HepG2 (cell line): ENCODE measurements at regions not wholly inside any gene's neighbourhood (a gene's known extent, or its start where the extent isn't known, plus 50 kb on each side); places are given as distances from the start of the nearest gene placed in this dataset.

Experiments
- CBX2 ChIP-seq, 2 experiments: fragments of 200-600 bp in 1 of 2; sonication (generic); formaldehyde crosslinking in 1 of 2; IDR thresholded peaks; 2 replicates each; pipeline versions ENCODE4 v1.7.0 to v1.8.1; 2018 to 2022; ENCODE audit warnings: low read depth in 2 of 2, low read length in 1 of 2, mild to moderate bottlenecking in 1 of 2, missing genetic modification reagents in 1 of 2
- EZH2 ChIP-seq: conservative IDR thresholded peaks from 2 replicates; pipeline ENCODE4 v1.6.1; 2012; ENCODE audit warnings: mild to moderate bottlenecking, low read depth, low read length, moderate library complexity
- FOXJ3 ChIP-seq: sonication (generic); formaldehyde crosslinking; IDR thresholded peaks from 2 replicates; pipeline ENCODE4 v1.4.0; 2020; ENCODE audit warnings: missing genetic modification reagents, mild to moderate bottlenecking, borderline replicate concordance
- HIVEP1 ChIP-seq: sonication (generic); formaldehyde crosslinking; IDR thresholded peaks from 2 replicates; pipeline ENCODE4 v1.4.0; 2020; ENCODE audit warnings: mild to moderate bottlenecking, missing genetic modification reagents
- MAFF ChIP-seq: IDR thresholded peaks from 2 replicates; pipeline ENCODE4 v1.6.1; 2011; ENCODE audit warnings: low read depth, low read length, improper control_type of control experiment
- PAXIP1 ChIP-seq: sonication (generic); formaldehyde crosslinking; conservative IDR thresholded peaks from 2 replicates; pipeline ENCODE4 v1.4.0; 2020; ENCODE audit warnings: mild to moderate bottlenecking, missing genetic modification reagents, moderate library complexity
- POLR2A ChIP-seq, 2 experiments: IDR thresholded peaks; 2 replicates each; pipeline ENCODE4 v1.6.1; 2011; ENCODE audit warnings: low read depth in 2 of 2, low read length in 2 of 2, mild to moderate bottlenecking in 1 of 2, moderate library complexity in 1 of 2; ENCODE audit not compliant: insufficient read depth in 1 of 2
- RNF2 ChIP-seq: fragments of 450-650 bp; conservative IDR thresholded peaks from 2 replicates; pipeline ENCODE4 v1.6.1; 2016; ENCODE audit warnings: low read depth
- RXRA ChIP-seq: sonication (generic); formaldehyde crosslinking; IDR thresholded peaks from 2 replicates; pipeline ENCODE4 v1.5.1; 2020; ENCODE audit warnings: missing genetic modification reagents
- YY1 ChIP-seq: IDR thresholded peaks from 2 replicates; pipeline ENCODE4 v1.6.1; 2011; ENCODE audit warnings: low read length, low read depth, moderate library complexity, mild to moderate bottlenecking; ENCODE audit not compliant: insufficient read depth, insufficient replicate concordance
- TF ChIP-seq, protein P1 (sequence below): sonication (generic); formaldehyde crosslinking; IDR thresholded peaks from 2 replicates; pipeline ENCODE4 v1.4.0; 2020; ENCODE audit warnings: missing genetic modification reagents
- TF ChIP-seq, protein P2 (sequence below): sonication (generic); formaldehyde crosslinking; IDR thresholded peaks from 2 replicates; pipeline ENCODE4 v1.4.0; 2020; ENCODE audit warnings: missing genetic modification reagents
- TF ChIP-seq, protein P3 (sequence below): sonication (generic); formaldehyde crosslinking; IDR thresholded peaks from 2 replicates; pipeline ENCODE4 v1.5.0; 2020; ENCODE audit warnings: mild to moderate bottlenecking, missing genetic modification reagents, moderate library complexity
- TF ChIP-seq, protein P4 (sequence below): sonication (generic); formaldehyde crosslinking; IDR thresholded peaks from 2 replicates; pipeline ENCODE4 v1.4.0; 2020; ENCODE audit warnings: missing genetic modification reagents

GRCh38 chr13:55745828-55746227 is 1394.9 kb upstream of the PRR20A start:
- no peak for TF ChIP-seq EZH2
- TF ChIP-seq CBX2 (IDR thresholded peaks at IDR 0.05; ENCODE audit: low read depth, low read length): no peak
- no peak for TF ChIP-seq CBX2 (CRISPR knock-in tag; IDR thresholded peaks at IDR 0.05; ENCODE audit: low read depth)
- TF ChIP-seq PAXIP1: no peak
- no peak for TF ChIP-seq RXRA (CRISPR knock-in tag)
- no peak for TF ChIP-seq YY1
- TF ChIP-seq, protein P1, sequence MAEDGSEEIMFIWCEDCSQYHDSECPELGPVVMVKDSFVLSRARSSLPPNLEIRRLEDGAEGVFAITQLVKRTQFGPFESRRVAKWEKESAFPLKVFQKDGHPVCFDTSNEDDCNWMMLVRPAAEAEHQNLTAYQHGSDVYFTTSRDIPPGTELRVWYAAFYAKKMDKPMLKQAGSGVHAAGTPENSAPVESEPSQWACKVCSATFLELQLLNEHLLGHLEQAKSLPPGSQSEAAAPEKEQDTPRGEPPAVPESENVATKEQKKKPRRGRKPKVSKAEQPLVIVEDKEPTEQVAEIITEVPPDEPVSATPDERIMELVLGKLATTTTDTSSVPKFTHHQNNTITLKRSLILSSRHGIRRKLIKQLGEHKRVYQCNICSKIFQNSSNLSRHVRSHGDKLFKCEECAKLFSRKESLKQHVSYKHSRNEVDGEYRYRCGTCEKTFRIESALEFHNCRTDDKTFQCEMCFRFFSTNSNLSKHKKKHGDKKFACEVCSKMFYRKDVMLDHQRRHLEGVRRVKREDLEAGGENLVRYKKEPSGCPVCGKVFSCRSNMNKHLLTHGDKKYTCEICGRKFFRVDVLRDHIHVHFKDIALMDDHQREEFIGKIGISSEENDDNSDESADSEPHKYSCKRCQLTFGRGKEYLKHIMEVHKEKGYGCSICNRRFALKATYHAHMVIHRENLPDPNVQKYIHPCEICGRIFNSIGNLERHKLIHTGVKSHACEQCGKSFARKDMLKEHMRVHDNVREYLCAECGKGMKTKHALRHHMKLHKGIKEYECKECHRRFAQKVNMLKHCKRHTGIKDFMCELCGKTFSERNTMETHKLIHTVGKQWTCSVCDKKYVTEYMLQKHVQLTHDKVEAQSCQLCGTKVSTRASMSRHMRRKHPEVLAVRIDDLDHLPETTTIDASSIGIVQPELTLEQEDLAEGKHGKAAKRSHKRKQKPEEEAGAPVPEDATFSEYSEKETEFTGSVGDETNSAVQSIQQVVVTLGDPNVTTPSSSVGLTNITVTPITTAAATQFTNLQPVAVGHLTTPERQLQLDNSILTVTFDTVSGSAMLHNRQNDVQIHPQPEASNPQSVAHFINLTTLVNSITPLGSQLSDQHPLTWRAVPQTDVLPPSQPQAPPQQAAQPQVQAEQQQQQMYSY: no peak
- TF ChIP-seq RNF2: no peak
- no peak for TF ChIP-seq MAFF
- TF ChIP-seq, protein P2, sequence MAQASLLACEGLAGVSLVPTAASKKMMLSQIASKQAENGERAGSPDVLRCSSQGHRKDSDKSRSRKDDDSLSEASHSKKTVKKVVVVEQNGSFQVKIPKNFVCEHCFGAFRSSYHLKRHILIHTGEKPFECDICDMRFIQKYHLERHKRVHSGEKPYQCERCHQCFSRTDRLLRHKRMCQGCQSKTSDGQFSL: no peak
- TF ChIP-seq, protein P3, sequence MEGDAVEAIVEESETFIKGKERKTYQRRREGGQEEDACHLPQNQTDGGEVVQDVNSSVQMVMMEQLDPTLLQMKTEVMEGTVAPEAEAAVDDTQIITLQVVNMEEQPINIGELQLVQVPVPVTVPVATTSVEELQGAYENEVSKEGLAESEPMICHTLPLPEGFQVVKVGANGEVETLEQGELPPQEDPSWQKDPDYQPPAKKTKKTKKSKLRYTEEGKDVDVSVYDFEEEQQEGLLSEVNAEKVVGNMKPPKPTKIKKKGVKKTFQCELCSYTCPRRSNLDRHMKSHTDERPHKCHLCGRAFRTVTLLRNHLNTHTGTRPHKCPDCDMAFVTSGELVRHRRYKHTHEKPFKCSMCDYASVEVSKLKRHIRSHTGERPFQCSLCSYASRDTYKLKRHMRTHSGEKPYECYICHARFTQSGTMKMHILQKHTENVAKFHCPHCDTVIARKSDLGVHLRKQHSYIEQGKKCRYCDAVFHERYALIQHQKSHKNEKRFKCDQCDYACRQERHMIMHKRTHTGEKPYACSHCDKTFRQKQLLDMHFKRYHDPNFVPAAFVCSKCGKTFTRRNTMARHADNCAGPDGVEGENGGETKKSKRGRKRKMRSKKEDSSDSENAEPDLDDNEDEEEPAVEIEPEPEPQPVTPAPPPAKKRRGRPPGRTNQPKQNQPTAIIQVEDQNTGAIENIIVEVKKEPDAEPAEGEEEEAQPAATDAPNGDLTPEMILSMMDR: no peak
- TF ChIP-seq HIVEP1 (CRISPR knock-in tag): no peak
- no peak for TF ChIP-seq POLR2A (IDR thresholded peaks at IDR 0.05; ENCODE audit: insufficient read depth in 1 of 2, low read depth in 2 of 2, low read length in 2 of 2)
- TF ChIP-seq, protein P4, sequence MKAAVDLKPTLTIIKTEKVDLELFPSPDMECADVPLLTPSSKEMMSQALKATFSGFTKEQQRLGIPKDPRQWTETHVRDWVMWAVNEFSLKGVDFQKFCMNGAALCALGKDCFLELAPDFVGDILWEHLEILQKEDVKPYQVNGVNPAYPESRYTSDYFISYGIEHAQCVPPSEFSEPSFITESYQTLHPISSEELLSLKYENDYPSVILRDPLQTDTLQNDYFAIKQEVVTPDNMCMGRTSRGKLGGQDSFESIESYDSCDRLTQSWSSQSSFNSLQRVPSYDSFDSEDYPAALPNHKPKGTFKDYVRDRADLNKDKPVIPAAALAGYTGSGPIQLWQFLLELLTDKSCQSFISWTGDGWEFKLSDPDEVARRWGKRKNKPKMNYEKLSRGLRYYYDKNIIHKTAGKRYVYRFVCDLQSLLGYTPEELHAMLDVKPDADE: no peak
- no peak for TF ChIP-seq FOXJ3 (CRISPR knock-in tag)
